ENCODE measurements at regions not wholly inside any gene's neighbourhood (a gene's known extent, or its start where the extent isn't known, plus 50 kb on each side); places are given as distances from the start of the nearest gene placed in this dataset.

DNA sequence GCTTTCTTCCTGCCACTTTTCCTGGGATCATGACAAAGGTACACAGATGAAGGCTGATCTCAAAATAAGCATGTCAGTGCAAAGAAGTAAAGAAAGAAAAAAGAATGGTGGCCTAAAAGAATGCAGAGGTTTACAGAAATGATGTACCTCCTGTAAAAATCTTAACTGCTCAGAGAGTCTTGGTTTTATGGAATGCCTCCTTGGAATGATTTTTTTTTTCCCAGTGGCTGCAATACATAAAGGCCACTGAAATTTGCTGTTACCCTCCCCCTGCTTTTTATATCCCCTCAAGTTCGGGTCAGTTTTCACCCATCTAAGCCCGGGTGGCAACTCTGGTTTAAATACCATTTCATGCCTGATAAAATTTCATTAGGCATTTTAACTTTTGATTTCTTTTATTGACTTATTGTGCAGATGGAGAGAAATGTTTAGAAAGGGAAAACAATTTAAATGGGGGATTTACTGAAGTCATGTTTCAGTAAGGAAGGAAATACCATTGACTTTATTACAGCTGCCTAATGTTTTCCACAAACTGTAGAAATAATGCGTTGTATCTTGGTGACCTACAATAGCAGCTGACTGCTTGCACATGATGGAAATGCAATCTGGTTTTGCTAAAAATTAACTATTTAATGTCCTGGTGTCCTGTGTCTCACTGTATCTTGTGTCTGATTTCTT, 102.5 kb downstream of the SAMD9 start:
- DNase-seq, result peak; percentile 39

DNA sequence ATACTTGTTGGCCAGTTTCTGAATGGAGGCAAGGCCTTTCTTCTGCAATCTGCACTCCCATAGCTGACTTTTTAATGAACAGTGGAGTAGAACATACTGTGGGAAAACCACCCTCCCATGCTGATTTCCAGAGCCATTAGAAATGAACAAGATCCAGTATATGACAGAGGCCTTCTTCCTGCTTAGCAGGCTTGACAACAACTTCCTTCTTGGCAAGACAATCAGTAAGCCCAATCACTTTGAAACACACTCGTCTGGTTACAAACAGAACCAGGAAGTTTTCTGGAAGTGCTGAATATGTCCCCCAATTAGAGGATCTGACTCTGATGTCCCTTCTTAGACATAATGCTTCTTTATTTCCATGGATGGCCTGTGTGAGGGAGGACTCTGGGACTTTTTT, 103.4 kb downstream of the SAMD9 start:
- no peak for DNase-seq

DNA sequence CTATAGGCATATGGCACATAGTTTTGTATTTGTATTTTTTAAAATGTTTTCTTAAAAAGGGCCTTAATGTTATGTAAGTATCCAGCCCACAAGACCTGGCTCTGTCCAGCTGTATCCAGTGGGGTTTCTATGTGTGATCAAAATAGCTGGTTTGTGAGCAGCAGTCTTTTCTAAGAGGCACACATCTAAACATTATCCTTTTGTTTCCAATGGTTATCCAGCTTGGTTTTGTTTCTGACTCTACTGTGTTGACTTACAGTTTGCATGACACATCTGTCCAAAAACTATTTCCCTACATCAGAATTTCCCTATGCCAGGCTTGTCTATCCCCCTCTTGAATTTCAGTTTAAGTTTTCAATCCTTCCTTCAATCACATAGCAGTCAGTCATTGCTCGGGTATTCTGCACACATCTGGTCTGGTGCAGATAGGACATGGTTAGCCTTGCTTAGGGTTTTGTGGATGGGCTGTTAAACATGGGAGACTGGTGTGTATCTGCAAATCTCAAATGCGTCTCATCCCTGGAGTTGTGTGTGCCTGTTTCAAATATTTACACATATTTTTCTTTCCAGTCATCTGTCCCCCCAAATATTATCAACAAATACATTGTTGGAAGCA, 104.2 kb downstream of the SAMD9 start:
- no peak for DNase-seq

DNA sequence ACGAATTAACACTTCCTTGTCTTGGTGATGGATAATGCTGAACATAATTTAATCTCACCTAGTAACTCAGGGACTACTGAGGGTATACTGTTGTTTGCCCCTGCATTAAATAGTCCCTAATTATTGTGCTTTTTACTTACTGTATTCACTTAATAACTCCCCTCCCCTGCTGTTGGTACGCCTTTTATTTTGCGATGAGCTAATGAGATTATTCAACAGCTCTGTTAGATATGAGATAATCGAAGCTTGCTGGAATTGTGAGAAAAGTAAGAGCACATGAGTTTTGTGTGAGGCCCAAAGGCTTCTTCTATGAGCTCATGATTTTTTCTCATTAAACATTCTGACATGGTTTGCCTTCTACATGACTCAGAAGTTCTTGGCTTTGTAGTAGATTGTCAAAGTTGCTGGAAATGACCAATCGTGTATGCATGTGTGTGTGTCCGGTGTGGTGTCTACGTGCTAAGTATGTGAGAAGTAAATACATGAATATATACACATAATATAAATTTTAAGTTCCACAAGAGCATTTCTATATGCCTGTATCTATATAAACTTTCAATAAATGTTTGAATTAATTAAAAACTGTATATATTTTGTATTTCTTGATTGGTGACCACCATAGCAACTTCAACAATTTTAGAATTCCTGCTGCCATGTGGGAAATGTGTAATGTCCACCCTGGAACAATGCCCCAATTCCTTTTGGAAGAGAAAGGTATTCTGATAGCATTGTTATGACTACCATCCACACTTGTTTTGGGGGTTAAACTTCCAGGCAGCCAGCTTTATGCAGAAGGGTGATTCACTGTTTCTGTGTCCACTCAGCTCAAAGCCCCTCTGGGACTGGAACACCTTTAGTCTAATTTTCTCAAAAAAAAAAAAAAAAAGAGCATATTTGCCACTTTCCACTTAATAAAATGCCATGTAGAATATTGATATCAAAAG, 106.2 kb downstream of the SAMD9 start:
- no peak for DNase-seq

DNA sequence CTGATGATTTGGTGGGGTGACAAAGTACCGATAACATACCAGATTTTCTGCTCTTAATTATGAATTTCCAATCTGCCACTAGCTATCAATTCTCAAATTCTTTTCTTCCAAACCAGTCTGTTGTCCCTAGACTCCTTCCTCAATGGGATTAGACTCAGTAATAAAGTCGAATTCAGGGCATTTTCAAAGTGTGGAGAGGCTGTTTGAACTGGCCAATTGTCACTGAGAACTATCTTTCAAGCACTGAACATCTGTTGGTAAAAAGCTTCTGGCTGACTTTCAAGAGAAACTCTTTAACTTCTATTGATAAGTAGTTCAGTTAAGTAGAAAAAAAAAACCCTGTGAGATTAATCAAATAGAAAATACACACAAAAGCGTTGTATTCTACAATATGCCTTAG, 108.9 kb downstream of the SAMD9 start:
- no peak for DNase-seq

DNA sequence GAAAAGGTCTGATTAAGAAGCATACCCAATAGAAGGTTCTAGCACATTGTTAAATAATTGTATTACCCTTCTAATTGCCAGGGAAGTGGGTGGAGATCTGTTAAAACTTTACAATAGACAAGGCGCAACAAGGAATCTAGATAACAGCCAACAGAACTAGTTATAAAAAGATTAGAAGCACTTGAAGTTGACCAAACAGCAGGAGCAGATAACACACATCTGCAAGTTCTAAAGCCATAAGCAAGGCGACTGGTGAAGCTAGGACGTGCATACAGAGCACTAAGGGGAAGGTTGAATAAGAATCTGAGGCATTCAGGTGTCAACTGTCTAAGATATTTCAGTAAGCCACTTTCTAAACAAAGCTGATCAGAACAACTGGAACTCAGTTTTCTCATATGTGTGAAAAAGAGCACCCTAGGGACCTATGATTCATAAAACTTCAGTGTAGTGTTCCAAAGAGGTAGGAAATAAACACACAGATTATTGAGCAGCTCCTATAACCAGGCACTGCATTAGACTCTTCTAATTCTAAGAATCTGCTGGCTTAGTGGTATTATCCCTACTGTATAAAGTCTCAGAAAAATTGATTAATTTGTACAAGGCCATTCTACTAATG, 111.2 kb downstream of the SAMD9 start:
- DNase-seq, result no peak

DNA sequence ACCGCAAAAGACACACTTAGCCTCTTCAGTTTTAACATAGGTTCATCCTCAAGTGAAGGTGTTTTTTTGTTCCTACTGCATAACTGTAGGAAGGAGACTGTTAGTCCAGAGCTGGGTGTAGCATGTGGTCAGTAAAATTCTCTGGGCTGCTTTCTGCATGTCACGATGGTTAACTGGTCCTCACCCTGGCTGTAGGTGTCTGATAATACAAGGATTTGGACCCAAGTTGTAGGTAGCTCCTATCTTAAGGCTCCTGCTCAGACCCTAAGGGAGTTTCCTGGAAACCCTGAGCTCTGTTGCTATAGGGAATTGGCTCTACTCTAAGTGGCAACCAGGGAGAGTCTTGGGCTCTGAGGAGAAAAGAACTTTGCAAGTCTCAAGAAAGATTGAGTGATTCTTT, 112.9 kb downstream of the SAMD9 start:
- DNase-seq, result no peak

DNA sequence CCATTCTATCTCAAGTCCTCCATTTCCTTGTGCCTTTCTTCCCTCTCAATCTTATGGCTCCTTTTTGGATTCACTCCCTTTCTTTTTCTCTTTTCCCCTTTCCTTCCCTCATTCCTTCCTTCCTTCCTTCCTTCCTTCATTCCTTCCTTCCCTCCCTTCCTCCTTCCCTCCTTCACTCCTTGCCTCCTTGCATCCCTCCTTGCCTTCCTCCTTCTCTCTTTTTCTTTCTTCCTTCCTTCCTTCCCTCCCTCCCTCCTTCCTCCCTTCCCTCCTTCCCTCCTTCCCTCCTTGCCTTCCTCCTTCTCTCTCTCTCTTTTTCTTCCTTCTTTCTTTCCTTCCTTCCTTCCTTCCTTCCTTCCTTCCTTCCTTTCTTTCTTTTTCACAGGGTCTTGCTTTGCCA, 120.1 kb downstream of the SAMD9 start:
- no peak for DNase-seq

DNA sequence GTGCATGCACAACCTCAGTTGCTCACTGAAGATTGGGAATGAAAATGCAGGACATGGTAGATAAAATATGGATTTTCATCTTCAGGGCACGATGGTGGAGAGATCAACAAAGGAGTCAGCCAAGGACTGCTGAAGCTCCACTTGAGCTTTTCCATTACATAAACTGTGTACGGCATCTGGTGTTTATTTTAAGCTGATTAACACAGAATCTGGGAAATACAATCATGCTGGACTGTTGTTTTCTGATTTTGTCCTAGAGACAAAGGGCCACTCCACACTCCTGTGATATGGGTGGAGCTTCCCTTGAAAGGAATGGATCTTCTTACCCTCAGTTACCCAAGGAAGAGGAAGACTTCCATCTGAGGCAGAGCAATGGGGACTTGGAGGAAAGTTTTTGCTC, 120.6 kb downstream of the SAMD9 start:
- no peak for DNase-seq

DNA sequence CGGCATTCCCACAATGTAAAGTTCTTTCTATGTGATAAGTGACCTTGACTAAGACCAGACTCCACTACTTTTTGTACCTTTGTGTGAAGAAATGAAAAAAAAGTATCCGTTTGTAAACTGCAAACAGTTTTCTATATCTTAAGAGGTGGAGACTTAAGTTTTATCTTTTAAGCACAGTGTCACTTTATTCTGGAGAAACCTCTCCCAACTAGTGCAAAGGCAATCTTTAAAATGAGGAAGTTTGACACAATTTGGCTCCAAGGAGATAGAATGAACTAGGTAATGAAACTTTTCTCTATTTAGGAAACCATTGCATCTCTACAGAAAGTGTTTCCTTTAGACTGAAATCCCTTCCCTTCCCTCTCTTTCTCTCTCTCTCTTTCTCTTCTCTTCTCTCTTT, 122.9 kb downstream of the SAMD9 start:
- no peak for DNase-seq

DNA sequence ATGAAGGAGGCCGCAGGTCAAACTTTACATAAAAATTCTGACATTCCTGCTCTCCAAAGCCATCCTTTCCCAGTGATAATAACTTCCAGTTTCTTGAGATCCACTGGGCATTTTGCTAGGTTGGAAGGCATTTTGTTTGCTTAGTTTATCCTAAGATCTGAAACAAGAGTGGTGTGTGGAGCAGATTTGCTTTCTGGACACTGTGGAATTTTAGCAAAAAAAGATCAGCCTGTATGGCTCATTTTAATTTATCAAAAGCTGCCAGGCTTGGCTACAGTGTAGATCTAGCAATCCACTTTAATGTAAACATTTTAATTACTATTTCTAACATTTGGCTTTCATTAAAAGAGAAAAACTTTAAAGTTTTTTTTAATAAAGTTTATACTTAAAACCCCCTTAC, 124.8 kb downstream of the SAMD9 start:
- DNase-seq, result no peak

DNA sequence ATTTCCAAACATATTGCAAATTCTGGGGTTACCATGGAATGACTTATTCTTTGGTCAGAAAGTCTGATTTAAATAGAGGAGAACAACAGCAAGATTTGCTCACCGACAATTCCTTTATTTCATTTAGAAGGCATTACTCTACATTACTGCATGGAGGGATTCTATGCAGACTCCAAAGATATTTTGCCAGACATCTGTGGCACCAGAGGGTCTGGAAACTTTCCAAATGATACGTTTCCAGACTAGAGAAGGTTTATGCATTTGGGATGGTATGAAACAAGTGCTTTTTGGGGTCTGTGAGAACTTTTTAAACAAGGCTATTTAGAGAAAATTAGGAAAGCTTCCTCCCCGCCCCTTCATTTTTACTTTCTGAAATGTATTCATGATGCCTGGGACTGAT, 125.3 kb downstream of the SAMD9 start:
- DNase-seq, result no peak

DNA sequence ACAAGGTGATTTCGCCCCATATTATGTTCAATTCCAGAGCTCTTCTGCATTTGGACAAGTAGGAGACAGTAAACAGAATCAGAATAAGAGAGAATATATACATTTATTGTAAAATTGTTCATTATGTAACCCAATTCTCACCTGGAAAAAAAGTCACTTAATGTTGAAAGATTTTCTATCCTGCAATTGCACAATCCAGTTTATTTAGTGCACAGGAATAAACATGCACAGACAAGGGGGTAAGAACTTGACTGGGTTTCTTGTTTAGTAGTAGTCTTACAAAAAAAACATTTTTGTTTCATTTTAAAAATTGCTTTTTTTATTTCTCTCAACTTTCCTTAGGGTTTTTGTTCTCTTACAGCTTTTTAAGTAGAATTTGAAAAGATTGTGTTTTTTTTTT, 126.6 kb downstream of the SAMD9 start:
- no peak for DNase-seq

DNA sequence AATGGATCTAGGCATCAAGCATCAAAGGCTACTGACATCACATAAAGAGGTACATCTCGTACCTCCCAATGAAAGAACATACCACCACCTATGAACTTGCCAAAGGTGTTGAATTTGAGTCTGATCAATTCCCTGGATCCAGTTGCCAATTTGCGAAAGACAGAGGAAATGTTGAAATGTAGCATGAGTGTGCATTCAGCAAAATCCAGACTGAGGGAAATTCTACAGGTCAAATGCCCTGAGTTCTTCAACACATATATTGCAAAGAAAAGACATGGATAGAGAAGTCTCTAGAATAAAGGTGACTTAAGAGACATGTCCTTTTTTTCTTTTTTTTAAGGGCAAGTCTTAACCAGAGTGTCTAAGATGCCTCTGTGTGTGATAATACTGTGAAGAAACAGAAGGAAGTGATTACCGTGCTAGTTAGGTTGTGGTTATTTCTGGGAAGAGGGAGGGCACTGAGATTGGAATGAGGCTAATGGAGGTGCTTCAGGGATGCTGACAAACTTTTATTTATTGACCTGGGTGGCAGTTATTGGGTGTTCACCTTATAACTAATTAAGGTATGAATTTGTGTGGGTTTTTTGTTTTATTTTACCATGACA, 128.7 kb downstream of the SAMD9 start:
- no peak for DNase-seq

DNA sequence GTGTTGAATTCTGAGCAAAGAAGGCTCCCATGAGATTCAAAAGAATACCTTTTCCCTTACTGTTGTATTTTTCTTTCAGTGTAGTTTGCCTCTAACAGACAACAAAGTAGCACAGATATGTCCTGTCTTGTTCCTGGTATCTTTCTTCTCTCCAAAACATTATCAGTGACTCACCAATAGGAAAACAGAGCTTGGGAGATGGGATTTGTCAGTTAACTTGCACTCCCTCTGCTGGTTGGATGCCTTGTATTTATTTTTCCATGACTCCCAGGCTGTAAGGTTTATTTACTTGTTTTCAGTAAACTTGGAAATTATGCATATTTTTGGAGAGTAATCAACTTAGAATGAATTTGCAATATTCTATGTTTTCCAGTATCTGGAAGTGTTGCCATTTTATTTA, 129.7 kb downstream of the SAMD9 start:
- DNase-seq, result no peak

DNA sequence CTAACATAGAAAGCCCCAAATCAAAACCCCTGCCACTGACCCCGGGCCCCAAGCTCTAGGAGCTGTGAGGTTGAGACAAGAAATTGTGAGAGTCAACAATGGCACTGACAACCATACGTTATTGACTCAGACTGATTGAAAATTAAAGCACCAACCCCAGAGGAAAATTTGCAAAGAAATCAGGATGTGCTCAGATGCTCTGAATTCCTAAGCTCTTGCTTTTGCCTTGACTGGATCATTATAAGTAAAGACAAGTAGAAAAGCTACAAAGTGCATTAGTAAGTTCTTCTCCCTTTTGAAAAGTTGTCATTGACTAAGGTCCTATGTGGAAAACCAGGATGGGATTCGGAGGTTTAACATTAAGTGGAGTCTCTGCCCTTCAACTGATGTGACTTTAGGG, 130.2 kb downstream of the SAMD9 start:
- DNase-seq, result no peak

DNA sequence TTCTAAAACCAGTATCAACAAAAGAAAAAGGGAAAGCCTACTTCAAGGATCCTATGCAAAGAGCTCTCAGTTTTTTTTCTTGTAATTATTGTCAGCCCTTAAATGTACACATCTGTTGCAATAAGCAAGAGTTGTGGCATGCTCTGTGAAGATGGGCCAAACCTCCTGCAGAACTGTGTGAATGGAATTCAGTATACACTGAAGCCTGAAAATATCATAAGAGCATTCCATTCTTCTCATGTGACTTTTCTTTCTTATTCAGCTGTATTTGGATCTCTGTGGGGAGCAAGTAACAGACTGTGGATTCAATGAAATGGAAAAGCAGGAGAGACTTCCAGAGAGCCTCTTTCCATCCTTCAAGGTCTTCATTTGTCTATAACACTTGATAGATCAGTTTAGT, 130.7 kb downstream of the SAMD9 start:
- DNase-seq, result no peak

DNA sequence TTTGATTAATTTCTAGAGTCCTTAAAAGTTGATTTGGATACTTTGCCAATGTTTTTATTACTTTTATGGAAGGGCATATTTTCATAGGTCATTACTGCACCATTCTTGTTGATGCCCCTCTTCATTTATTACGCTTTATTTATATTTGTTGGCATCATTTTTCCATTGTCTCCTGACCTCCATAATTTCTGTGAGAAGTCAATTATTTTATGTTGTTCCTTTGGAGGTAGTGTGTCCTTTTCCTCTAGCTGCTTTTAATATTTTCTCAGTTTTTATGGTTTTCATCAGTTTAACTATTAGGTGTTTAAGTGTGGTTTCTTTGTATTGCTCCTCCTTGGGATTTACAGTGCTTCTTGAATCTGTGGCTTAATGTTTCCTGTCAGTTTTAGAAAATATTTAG, 134.9 kb downstream of the SAMD9 start:
- DNase-seq, result no peak

DNA sequence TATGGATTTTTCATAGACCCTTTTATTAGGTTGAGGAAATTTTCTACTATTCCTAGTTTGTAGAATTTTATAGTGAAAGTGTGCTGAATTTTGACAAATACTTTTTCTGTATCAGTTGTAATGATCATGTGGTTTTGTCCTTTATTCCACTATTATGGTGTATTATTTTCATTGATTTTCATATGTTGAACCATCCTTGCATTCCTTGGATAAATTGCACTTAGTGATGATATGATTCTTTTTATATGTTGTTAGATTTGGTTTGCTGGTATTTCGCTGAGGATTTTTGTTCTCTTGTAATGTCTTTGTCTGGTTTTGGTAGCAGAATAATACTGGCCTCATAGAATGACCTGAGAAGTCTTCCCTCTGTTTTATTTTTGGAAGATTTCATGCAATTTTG, 140.6 kb upstream of the CDK6 start:
- DNase-seq, result no peak

DNA sequence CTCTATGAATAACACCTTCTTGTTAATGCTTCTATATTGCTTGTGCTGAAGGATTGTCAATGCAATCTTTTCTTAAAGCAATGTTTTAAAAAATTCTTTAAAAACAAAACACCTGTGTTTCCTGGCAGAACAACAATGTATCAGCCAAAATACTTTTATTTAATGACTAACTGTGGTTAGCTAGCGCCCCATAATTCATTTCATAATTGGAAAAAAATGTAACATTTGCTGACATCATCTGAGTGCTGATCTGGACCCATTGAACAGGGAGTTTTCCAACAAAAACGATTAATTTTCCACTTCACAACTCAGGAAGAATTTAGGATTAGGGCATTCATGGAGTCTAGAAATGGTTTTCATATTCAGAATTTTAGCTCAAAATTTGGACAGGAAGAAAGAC, 137.6 kb upstream of the CDK6 start:
- no peak for DNase-seq

DNA sequence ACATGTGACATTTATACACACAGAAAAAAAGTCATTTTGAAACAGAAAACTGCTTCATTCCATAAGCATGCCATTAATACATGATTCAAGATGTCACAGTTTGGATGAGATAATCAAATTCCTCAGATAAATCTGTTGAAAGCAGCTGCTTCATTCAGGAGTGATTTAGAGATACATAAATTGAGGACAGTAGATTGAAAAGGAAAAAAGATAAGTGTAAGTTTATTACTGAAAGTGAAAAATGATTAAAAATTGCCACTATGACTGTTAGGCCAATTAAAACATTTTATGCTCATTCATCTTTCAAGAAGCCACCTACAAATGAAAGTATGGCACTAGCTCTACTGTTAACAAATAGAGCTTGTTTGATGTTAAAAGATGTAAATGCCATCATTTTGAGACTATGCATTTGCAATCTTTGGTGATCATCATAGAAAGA, 136.9 kb upstream of the CDK6 start:
- no peak for DNase-seq

DNA sequence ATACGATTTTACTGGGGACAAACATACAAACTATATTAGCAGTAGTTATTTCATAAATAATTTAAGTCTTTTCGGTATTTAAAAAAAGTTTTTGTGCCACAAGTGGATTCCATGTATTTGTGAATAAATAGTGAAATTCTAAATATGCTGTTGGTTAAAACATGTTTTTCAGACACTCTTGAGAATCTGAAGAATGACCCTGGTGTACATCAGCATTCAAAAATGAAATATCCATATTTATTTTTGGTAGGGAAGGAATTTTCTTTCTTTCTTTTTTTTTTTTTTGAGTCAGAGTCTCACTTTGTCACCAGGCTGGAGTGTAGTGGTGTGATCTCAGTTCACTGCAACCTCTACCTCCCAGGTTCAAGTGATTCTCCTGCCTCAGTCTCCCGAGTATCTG, 136.1 kb upstream of the CDK6 start:
- DNase-seq, result no peak

DNA sequence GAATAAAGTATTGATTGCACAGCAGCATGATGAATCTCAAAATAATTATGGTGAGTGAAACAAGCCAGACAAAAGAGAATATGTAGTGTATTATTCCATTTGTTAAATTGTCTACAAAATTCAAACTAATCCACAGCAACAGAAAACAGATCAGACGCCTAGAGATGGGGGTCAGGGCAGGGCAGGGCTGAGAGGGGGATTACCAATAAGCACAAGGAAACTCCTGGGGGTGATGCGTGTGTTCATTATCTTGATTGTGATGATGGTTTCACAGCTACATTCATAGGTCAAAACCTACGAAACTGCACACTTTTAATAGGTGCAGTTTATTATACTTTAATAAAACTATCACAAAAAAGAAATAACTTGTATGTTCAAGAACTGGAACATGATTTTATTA, 132.7 kb upstream of the CDK6 start:
- no peak for DNase-seq
